ENCODE measurements at regions not wholly inside any gene's neighbourhood (a gene's known extent, or its start where the extent isn't known, plus 50 kb on each side); places are given as distances from the start of the nearest gene placed in this dataset.
"Not testable (repeated sequence)": the region's sequence is repeated elsewhere in the genome, so short reads cannot be mapped to it uniquely, and the experiment has no call there.

- DNase-seq (ENCODE audit: low read depth), result no peak
Observed at GRCh38 chrX:122218666-122219065, 965.4 kb upstream of the GRIA3 start.

GRCh38 chrX:122219226-122219625 is 964.9 kb upstream of the GRIA3 start:
- no peak for DNase-seq (ENCODE audit: low read depth)

GRCh38 chrX:122219735-122220134 is 964.3 kb upstream of the GRIA3 start:
- DNase-seq (ENCODE audit: low read depth), result no peak

- DNase-seq (ENCODE audit: low read depth), result no peak
Observed at GRCh38 chrX:122220644-122221373, 963.3 kb upstream of the GRIA3 start.

- not testable (repeated sequence) for DNase-seq (ENCODE audit: low read depth)
Observed at GRCh38 chrX:122221810-122222209, 962.3 kb upstream of the GRIA3 start.

GRCh38 chrX:122224137-122224536 is 959.9 kb upstream of the GRIA3 start:
- not testable (repeated sequence) for DNase-seq (ENCODE audit: low read depth)

GRCh38 chrX:122238801-122239200 is 945.3 kb upstream of the GRIA3 start:
- peak; percentile 0 for DNase-seq (ENCODE audit: low read depth)

GRCh38 chrX:122241959-122242358 is 942.1 kb upstream of the GRIA3 start:
- DNase-seq (ENCODE audit: low read depth), result no peak

GRCh38 chrX:122244080-122244479 is 940.0 kb upstream of the GRIA3 start:
- no peak for DNase-seq (ENCODE audit: low read depth)

GRCh38 chrX:122245175-122245574 is 938.9 kb upstream of the GRIA3 start:
- DNase-seq (ENCODE audit: low read depth), result no peak

- DNase-seq (ENCODE audit: low read depth), result no peak
Observed at GRCh38 chrX:122245943-122246342, 938.1 kb upstream of the GRIA3 start.

GRCh38 chrX:122246937-122247336 is 937.1 kb upstream of the GRIA3 start:
- DNase-seq (ENCODE audit: low read depth), result no peak

- no peak for DNase-seq (ENCODE audit: low read depth)
Observed at GRCh38 chrX:122248681-122249080, 935.4 kb upstream of the GRIA3 start.

GRCh38 chrX:122252454-122252853 is 931.6 kb upstream of the GRIA3 start:
- no peak for DNase-seq (ENCODE audit: low read depth)

GRCh38 chrX:122268353-122268752 is 915.7 kb upstream of the GRIA3 start:
- no peak for DNase-seq (ENCODE audit: low read depth)

- no peak for DNase-seq (ENCODE audit: low read depth)
Observed at GRCh38 chrX:122269243-122269781, 914.8 kb upstream of the GRIA3 start.

GRCh38 chrX:122270809-122271494 is 913.1 kb upstream of the GRIA3 start:
- no peak for DNase-seq (ENCODE audit: low read depth)

- no peak for DNase-seq (ENCODE audit: low read depth)
Observed at GRCh38 chrX:122272011-122272410, 912.1 kb upstream of the GRIA3 start.

GRCh38 chrX:122279746-122280145 is 904.3 kb upstream of the GRIA3 start:
- DNase-seq (ENCODE audit: low read depth), result no peak

- not testable (repeated sequence) for DNase-seq (ENCODE audit: low read depth)
Observed at GRCh38 chrX:122299822-122300221, 884.3 kb upstream of the GRIA3 start.

- DNase-seq (ENCODE audit: low read depth), result no peak
Observed at GRCh38 chrX:122301491-122301890, 882.6 kb upstream of the GRIA3 start.

GRCh38 chrX:122303761-122304160 is 880.3 kb upstream of the GRIA3 start:
- no peak for DNase-seq (ENCODE audit: low read depth)

GRCh38 chrX:122344816-122345215 is 839.3 kb upstream of the GRIA3 start:
- DNase-seq (ENCODE audit: low read depth), result no peak

Measured in ELR (cell line).